ENCODE measurements at regions not wholly inside any gene's neighbourhood (a gene's known extent, or its start where the extent isn't known, plus 50 kb on each side); places are given as distances from the start of the nearest gene placed in this dataset.
"Not testable (repeated sequence)": the region's sequence is repeated elsewhere in the genome, so short reads cannot be mapped to it uniquely, and the experiment has no call there.

- DNase-seq (ENCODE audit: low read depth in 4 of 4, low spot score in 1 of 4), result no peak
Observed at GRCh38 chr5:163695830-163696578, 190.6 kb downstream of the MAT2B start.

GRCh38 chr5:163696579-163696887, 191.1 kb downstream of the MAT2B start:
- DNase-seq (ENCODE audit: low read depth in 4 of 4, low spot score in 1 of 4), result no peak

GRCh38 chr5:163706053-163706771, 200.8 kb downstream of the MAT2B start:
- DNase-seq (ENCODE audit: low read depth in 4 of 4, low spot score in 1 of 4), result no peak

- DNase-seq (ENCODE audit: low read depth in 4 of 4, low spot score in 1 of 4), result no peak
Observed at GRCh38 chr5:163712011-163712410, 206.6 kb downstream of the MAT2B start.

GRCh38 chr5:163718272-163718671, 212.9 kb downstream of the MAT2B start:
- DNase-seq (ENCODE audit: low read depth in 4 of 4, low spot score in 1 of 4), result no peak

GRCh38 chr5:163724305-163724704, 218.9 kb downstream of the MAT2B start:
- DNase-seq (ENCODE audit: low read depth in 4 of 4, low spot score in 1 of 4), result no peak

- no peak for DNase-seq (ENCODE audit: low read depth in 4 of 4, low spot score in 1 of 4)
Observed at GRCh38 chr5:163727028-163727427, 221.6 kb downstream of the MAT2B start.

- no peak for DNase-seq (ENCODE audit: low read depth in 4 of 4, low spot score in 1 of 4)
Observed at GRCh38 chr5:163730206-163730756, 224.9 kb downstream of the MAT2B start.

GRCh38 chr5:163731256-163731655, 225.8 kb downstream of the MAT2B start:
- DNase-seq (ENCODE audit: low read depth in 4 of 4, low spot score in 1 of 4), result no peak

GRCh38 chr5:163735069-163735468, 229.7 kb downstream of the MAT2B start:
- DNase-seq (ENCODE audit: low read depth in 4 of 4, low spot score in 1 of 4), result no peak

GRCh38 chr5:163747586-163747985, 242.2 kb downstream of the MAT2B start:
- DNase-seq (ENCODE audit: low read depth in 4 of 4, low spot score in 1 of 4), result no peak

- no peak for DNase-seq (ENCODE audit: low read depth in 4 of 4, low spot score in 1 of 4)
Observed at GRCh38 chr5:163748934-163749333, 243.5 kb downstream of the MAT2B start.

- DNase-seq (ENCODE audit: low read depth in 4 of 4, low spot score in 1 of 4), result not testable (repeated sequence)
Observed at GRCh38 chr5:163750415-163750814, 245.0 kb downstream of the MAT2B start.

GRCh38 chr5:163755505-163755904, 250.1 kb downstream of the MAT2B start:
- no peak for DNase-seq (ENCODE audit: low read depth in 4 of 4, low spot score in 1 of 4)

GRCh38 chr5:163756170-163756569, 250.8 kb downstream of the MAT2B start:
- no peak for DNase-seq (ENCODE audit: low read depth in 4 of 4, low spot score in 1 of 4)

GRCh38 chr5:163757344-163757743, 251.9 kb downstream of the MAT2B start:
- no peak for DNase-seq (ENCODE audit: low read depth in 4 of 4, low spot score in 1 of 4)

- no peak for DNase-seq (ENCODE audit: low read depth in 4 of 4, low spot score in 1 of 4)
Observed at GRCh38 chr5:163758283-163758711, 252.9 kb downstream of the MAT2B start.

- no peak for DNase-seq (ENCODE audit: low read depth in 4 of 4, low spot score in 1 of 4)
Observed at GRCh38 chr5:163759000-163759704, 253.7 kb downstream of the MAT2B start.

- DNase-seq (ENCODE audit: low read depth in 4 of 4, low spot score in 1 of 4), result no peak
Observed at GRCh38 chr5:163760498-163760897, 255.1 kb downstream of the MAT2B start.

GRCh38 chr5:163766936-163767670, 261.7 kb downstream of the MAT2B start:
- DNase-seq (ENCODE audit: low read depth in 4 of 4, low spot score in 1 of 4), result no peak

GRCh38 chr5:163770625-163771024, 265.2 kb downstream of the MAT2B start:
- DNase-seq (ENCODE audit: low read depth in 4 of 4, low spot score in 1 of 4), result no peak
